CD14-positive monocyte (primary cell): ENCODE measurements at regions not wholly inside any gene's neighbourhood (a gene's known extent, or its start where the extent isn't known, plus 50 kb on each side); places are given as distances from the start of the nearest gene placed in this dataset.

ENCODE experiments used
- DNase-seq, 3 donors: peaks; one replicate each; pipeline ENCODE4 v3.0.0-alpha.2; 2011 to 2022
- H2AFZ ChIP-seq: 2 replicates; pipeline ENCODE4 v1.6.0; 2012; ENCODE audit warnings: mild to moderate bottlenecking, low read depth, low read length, inconsistent platforms; ENCODE audit not compliant: insufficient read depth, poor library complexity, severe bottlenecking
- H3K27ac ChIP-seq, 2 donors: 1 replicate in 1 of 2; 2 replicates in 1 of 2; pipeline ENCODE4 v1.5.1; 2012 to 2013; ENCODE audit warnings: low read length in 2 of 2, control low read depth in 1 of 2, inconsistent platforms in 1 of 2, low read depth in 1 of 2, mild to moderate bottlenecking in 1 of 2
- H3K27me3 ChIP-seq, 2 donors: one replicate each; pipeline versions ENCODE4 v1.6.0 to v1.6.1; 2011 to 2013; ENCODE audit warnings: low read length in 2 of 2; ENCODE audit not compliant: control insufficient read depth in 2 of 2, insufficient read depth in 2 of 2
- H3K36me3 ChIP-seq, 2 donors: replicated peaks in 1 of 2; 1 replicate in 1 of 2; 2 replicates in 1 of 2; pipeline versions ENCODE4 v1.5.1 to v1.6.1; 2012 to 2013; ENCODE audit warnings: low read length in 2 of 2, control low read depth in 1 of 2, inconsistent platforms in 1 of 2, mild to moderate bottlenecking in 1 of 2; ENCODE audit not compliant: insufficient read depth in 2 of 2, control insufficient read depth in 1 of 2
- H3K4me1 ChIP-seq, 2 donors: 1 replicate in 1 of 2; 2 replicates in 1 of 2; pipeline versions ENCODE4 v1.5.1 to v1.6.1; 2012 to 2013; ENCODE audit warnings: low read length in 2 of 2, control low read depth in 1 of 2, inconsistent platforms in 1 of 2, mild to moderate bottlenecking in 1 of 2, moderate library complexity in 1 of 2; ENCODE audit not compliant: insufficient read depth in 2 of 2, control insufficient read depth in 1 of 2
- H3K4me2 ChIP-seq: replicated peaks from 2 replicates; pipeline ENCODE3; 2012; ENCODE audit warnings: low read length, moderate library complexity, mild to moderate bottlenecking; ENCODE audit not compliant: poor library complexity, severe bottlenecking; ENCODE audit errors: extremely low read depth
- H3K4me3 ChIP-seq, 3 experiments: fragments of 200-600 bp in 1 of 3; sonication (generic) in 1 of 3; replicated peaks in 1 of 3; 1 replicate in 2 of 3; 2 replicates in 1 of 3; pipeline ENCODE4 v1.5.1; 2011 to 2013; ENCODE audit warnings: low read length in 3 of 3, mild to moderate bottlenecking in 3 of 3, control low read depth in 2 of 3, low read depth in 2 of 3, inconsistent platforms in 1 of 3, moderate library complexity in 1 of 3
- H3K79me2 ChIP-seq: 2 replicates; pipeline ENCODE4 v1.6.0; 2012; ENCODE audit warnings: mild to moderate bottlenecking, control low read depth, inconsistent platforms, low read length, moderate library complexity; ENCODE audit not compliant: insufficient read depth
- H3K9ac ChIP-seq: 2 replicates; pipeline ENCODE4 v1.6.0; 2017; ENCODE audit warnings: low read length, mild to moderate bottlenecking; ENCODE audit not compliant: insufficient read depth, poor library complexity, severe bottlenecking
- H3K9me3 ChIP-seq, 2 donors: replicated peaks in 1 of 2; 1 replicate in 1 of 2; 2 replicates in 1 of 2; pipeline versions ENCODE4 v1.5.1 to v1.6.1; 2012 to 2013; ENCODE audit warnings: low read length in 2 of 2, control low read depth in 1 of 2; ENCODE audit not compliant: control insufficient read depth in 1 of 2, insufficient read depth in 1 of 2
- H4K20me1 ChIP-seq: 2 replicates; pipeline ENCODE4 v1.6.0; 2012; ENCODE audit warnings: mild to moderate bottlenecking, low read length, control low read depth, moderate library complexity; ENCODE audit not compliant: insufficient read depth
- H3K27ac Mint-ChIP-seq, 7 donors: one replicate each; pipeline ENCODE4 v1.8.0; 2020; ENCODE audit warnings: mild to moderate bottlenecking in 7 of 7, mixed read lengths in 7 of 7, moderate library complexity in 6 of 7, inconsistent platforms in 2 of 7
- H3K27me3 Mint-ChIP-seq, 3 donors: one replicate each; pipeline ENCODE4 v1.8.0; 2021 to 2022; ENCODE audit warnings: low read depth in 3 of 3, mild to moderate bottlenecking in 3 of 3, mixed read lengths in 3 of 3, moderate library complexity in 3 of 3, inconsistent platforms in 1 of 3
- H3K36me3 Mint-ChIP-seq, 2 donors: one replicate each; pipeline ENCODE4 v1.8.0; 2020; ENCODE audit warnings: mixed read lengths in 2 of 2, inconsistent platforms in 1 of 2, mild to moderate bottlenecking in 1 of 2
- H3K4me1 Mint-ChIP-seq: one replicate; pipeline ENCODE4 v1.8.0; 2020; ENCODE audit warnings: mild to moderate bottlenecking, mixed read lengths
- H3K4me3 Mint-ChIP-seq, 2 donors: one replicate each; pipeline ENCODE4 v1.8.0; 2020; ENCODE audit warnings: mild to moderate bottlenecking in 2 of 2, mixed read lengths in 2 of 2, moderate library complexity in 1 of 2
- H3K9me3 Mint-ChIP-seq, 7 donors: one replicate each; pipeline ENCODE4 v1.8.0; 2020 to 2022; ENCODE audit warnings: mixed read lengths in 7 of 7, mild to moderate bottlenecking in 6 of 7, moderate library complexity in 6 of 7, inconsistent platforms in 2 of 7
- WGBS: methylation state at CpG from one replicate; pipeline ENCODE4 v1.1.5; 2013; ENCODE audit warnings: missing lambda C conversion rate; ENCODE audit not compliant: insufficient coverage; 5-methylcytosine and 5-hydroxymethylcytosine counted together
- intact Hi-C, 2 donors: fragments of 100-400 bp; cut with micrococcal nuclease; formaldehyde crosslinking; loops; one replicate each; pipeline versions ENCODE4 v1.15.0 to v1.15.1; 2023
- TF ChIP-seq, protein P1 (sequence below): fragments of 200-600 bp; IDR thresholded peaks from one replicate; pipeline ENCODE4 v1.8.0; 2022; ENCODE audit warnings: antibody characterized with exemption, mild to moderate bottlenecking

DNA sequence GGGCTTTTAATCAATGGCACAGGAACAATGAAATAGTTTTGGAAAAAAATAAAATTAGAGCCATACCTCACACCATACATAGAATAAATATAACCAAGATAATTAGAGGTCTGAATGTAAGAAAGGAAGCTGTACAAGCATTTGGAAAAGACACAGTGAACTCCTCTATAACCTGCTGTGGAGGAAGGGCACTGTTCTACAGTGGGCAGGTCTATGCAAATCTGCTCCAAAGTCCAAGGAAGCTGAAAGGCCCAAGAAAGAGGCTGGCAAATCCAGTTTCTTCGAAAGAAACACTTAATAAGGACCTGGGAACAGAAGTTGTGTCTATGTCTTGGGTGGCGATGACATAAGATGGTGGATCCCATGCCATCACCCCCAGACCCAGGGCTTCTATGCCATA is 169.4 kb upstream of the RALGAPA2 start:
- no peaks in the 10 kb centered on the region for H3K27me3 ChIP-seq
- no peaks in the 10 kb centered on the region for H4K20me1 ChIP-seq
- H3K4me3 ChIP-seq = no peak overlapping the region
- no peak for DNase-seq
- H3K27ac ChIP-seq = no peak overlapping the region
- no peaks in the 10 kb centered on the region for H3K79me2 ChIP-seq
- H3K9ac ChIP-seq = no peak overlapping the region
- Mint-ChIP-seq H3K9me3 (peaks cover 0 to 4% (median 2%) of the 10 kb centered on the region in 7 donors), H3K4me1 (no peaks in the 10 kb centered on the region), H3K27ac (no peak overlapping the region), H3K4me3 (no peak overlapping the region), H3K36me3 (no peaks in the 10 kb centered on the region), H3K27me3 (peaks cover 6 to 15% (median 8%) of the 10 kb centered on the region in 3 donors)
- H3K36me3 ChIP-seq = no peaks in the 10 kb centered on the region
- no peak overlapping the region for H3K4me2 ChIP-seq
- no peaks in the 10 kb centered on the region for H3K9me3 ChIP-seq
- H3K4me1 ChIP-seq = no peaks in the 10 kb centered on the region
- intact Hi-C loops = no loop called here
- 63% methylated on average over 1 of the region's 2 CpGs for WGBS
- H2AFZ ChIP-seq = no peak overlapping the region
- TF ChIP-seq, protein P1, sequence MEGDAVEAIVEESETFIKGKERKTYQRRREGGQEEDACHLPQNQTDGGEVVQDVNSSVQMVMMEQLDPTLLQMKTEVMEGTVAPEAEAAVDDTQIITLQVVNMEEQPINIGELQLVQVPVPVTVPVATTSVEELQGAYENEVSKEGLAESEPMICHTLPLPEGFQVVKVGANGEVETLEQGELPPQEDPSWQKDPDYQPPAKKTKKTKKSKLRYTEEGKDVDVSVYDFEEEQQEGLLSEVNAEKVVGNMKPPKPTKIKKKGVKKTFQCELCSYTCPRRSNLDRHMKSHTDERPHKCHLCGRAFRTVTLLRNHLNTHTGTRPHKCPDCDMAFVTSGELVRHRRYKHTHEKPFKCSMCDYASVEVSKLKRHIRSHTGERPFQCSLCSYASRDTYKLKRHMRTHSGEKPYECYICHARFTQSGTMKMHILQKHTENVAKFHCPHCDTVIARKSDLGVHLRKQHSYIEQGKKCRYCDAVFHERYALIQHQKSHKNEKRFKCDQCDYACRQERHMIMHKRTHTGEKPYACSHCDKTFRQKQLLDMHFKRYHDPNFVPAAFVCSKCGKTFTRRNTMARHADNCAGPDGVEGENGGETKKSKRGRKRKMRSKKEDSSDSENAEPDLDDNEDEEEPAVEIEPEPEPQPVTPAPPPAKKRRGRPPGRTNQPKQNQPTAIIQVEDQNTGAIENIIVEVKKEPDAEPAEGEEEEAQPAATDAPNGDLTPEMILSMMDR = no peak

DNA sequence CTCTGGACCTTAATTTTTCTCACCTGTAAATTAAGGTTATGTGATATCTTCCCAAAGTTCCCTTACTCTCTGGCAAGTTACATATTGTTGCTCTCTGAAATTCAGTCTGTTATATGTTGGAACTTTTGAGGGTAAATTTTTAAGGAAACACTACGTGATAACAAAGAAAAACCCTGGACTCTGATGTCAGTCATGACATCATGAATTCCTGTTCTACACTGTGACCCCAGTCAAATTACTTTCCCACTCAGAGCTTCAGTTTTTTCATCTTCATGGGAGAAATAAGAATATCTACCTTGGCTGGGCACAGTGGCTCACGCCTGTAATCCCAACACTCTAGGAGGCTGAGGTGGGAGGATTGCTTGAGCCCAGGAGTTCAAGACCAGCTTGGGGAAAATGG is 164.6 kb upstream of the RALGAPA2 start:
- Histone ChIP-seq H3K4me2 (no peak overlapping the region), H2AFZ (no peak overlapping the region), H3K36me3 (no peaks in the 10 kb centered on the region), H3K9ac (no peak overlapping the region), H4K20me1 (no peaks in the 10 kb centered on the region), H3K27ac (no peak overlapping the region), H3K79me2 (no peaks in the 10 kb centered on the region), H3K27me3 (peaks cover 8 to 9% of the 10 kb centered on the region in 2 donors), H3K9me3 (no peaks in the 10 kb centered on the region), H3K4me3 (no peak overlapping the region), H3K4me1 (no peaks in the 10 kb centered on the region)
- no CpG with 5 or more reads among the region's 2 CpGs for WGBS
- DNase-seq = no peak
- Mint-ChIP-seq H3K9me3 (peaks cover 0 to 4% (median 2%) of the 10 kb centered on the region in 7 donors), H3K27me3 (peaks cover 9 to 30% (median 24%) of the 10 kb centered on the region in 3 donors), H3K4me1 (no peaks in the 10 kb centered on the region), H3K36me3 (no peaks in the 10 kb centered on the region), H3K4me3 (no peak overlapping the region), H3K27ac (no peak overlapping the region)
- TF ChIP-seq, protein P1 = no peak
- intact Hi-C loops = no loop called here
